ENCODE measurements at regions not wholly inside any gene's neighbourhood (a gene's known extent, or its start where the extent isn't known, plus 50 kb on each side); places are given as distances from the start of the nearest gene placed in this dataset.

GRCh38 chr16:54462151-54462651 lies 175.6 kb upstream of the IRX3 start:
- TF ChIP-seq CTCF (IDR thresholded peaks at IDR 0.05; ENCODE audit: low read depth, low read length, missing control alignments), result no peak
- DNase-seq (ENCODE audit: extremely low read depth, low read depth), result no peak
- H3K4me3 ChIP-seq (replicated peaks; ENCODE audit: low read depth, low read length), result no peak overlapping the region

- H3K4me3 ChIP-seq (replicated peaks; ENCODE audit: low read depth, low read length), result no peak overlapping the region
- no peak for TF ChIP-seq CTCF (IDR thresholded peaks at IDR 0.05; ENCODE audit: low read depth, low read length, missing control alignments)
- DNase-seq (ENCODE audit: extremely low read depth, low read depth), result no peak
These were observed 173.8 kb upstream of the IRX3 start for GRCh38 chr16:54460263-54460860.

- peak; percentile 65 for DNase-seq (ENCODE audit: extremely low read depth, low read depth)
- TF ChIP-seq CTCF (IDR thresholded peaks at IDR 0.05; ENCODE audit: low read depth, low read length, missing control alignments), result no peak
- H3K4me3 ChIP-seq (replicated peaks; ENCODE audit: low read depth, low read length), result no peak overlapping the region
These were observed 173.1 kb upstream of the IRX3 start for GRCh38 chr16:54459509-54460262.

- DNase-seq (ENCODE audit: extremely low read depth, low read depth), result no peak
- no peak overlapping the region for H3K4me3 ChIP-seq (replicated peaks; ENCODE audit: low read depth, low read length)
- TF ChIP-seq CTCF (IDR thresholded peaks at IDR 0.05; ENCODE audit: low read depth, low read length, missing control alignments), result no peak
These were observed 172.3 kb upstream of the IRX3 start for GRCh38 chr16:54458923-54459322.

- no peak for TF ChIP-seq CTCF (IDR thresholded peaks at IDR 0.05; ENCODE audit: low read depth, low read length, missing control alignments)
- DNase-seq (ENCODE audit: extremely low read depth, low read depth), result no peak
- H3K4me3 ChIP-seq (replicated peaks; ENCODE audit: low read depth, low read length), result no peak overlapping the region
These were observed 169.7 kb upstream of the IRX3 start for GRCh38 chr16:54456291-54456690.

- no peak overlapping the region for H3K4me3 ChIP-seq (replicated peaks; ENCODE audit: low read depth, low read length)
- DNase-seq (ENCODE audit: extremely low read depth, low read depth), result no peak
- no peak for TF ChIP-seq CTCF (IDR thresholded peaks at IDR 0.05; ENCODE audit: low read depth, low read length, missing control alignments)
These were observed 168.6 kb upstream of the IRX3 start for GRCh38 chr16:54455030-54455725.

All from HFF-Myc (cell line).